ENCODE measurements at regions not wholly inside any gene's neighbourhood (a gene's known extent, or its start where the extent isn't known, plus 50 kb on each side); places are given as distances from the start of the nearest gene placed in this dataset.

GRCh38 chr4:156295676-156296195 is 342.1 kb upstream of the CTSO start:
- Histone ChIP-seq H3K79me2 (ENCODE audit: control insufficient read depth, insufficient read depth, low read length) (no peaks in the 10 kb centered on the region), H3K4me3 (replicated peaks in 1 of 3; ENCODE audit: insufficient read depth in 1 of 3, low read depth in 1 of 3, low read length in 3 of 3) (no peak overlapping the region), H3K4me2 (ENCODE audit: insufficient read depth, low read length) (no peak overlapping the region), H2AFZ (ENCODE audit: low read depth, low read length) (no peak overlapping the region), H3K9me1 (replicated peaks; ENCODE audit: control insufficient read depth, extremely low read depth, insufficient read depth, low read length) (no peaks in the 10 kb centered on the region), H3K36me3 (ENCODE audit: control insufficient read depth in 2 of 2, extremely low read depth in 1 of 2, insufficient read depth in 2 of 2, low read length in 2 of 2) (no peaks in the 10 kb centered on the region), H4K20me1 (replicated peaks; ENCODE audit: control insufficient read depth, extremely low read depth, insufficient read depth, low read length) (no peaks in the 10 kb centered on the region), H3K9me3 (replicated peaks; ENCODE audit: control insufficient read depth, insufficient read depth, low read length) (no peaks in the 10 kb centered on the region), H3K27me3 (ENCODE audit: control insufficient read depth in 2 of 2, insufficient read depth in 2 of 2, low read length in 2 of 2) (no peaks in the 10 kb centered on the region), H3K9ac (replicated peaks; ENCODE audit: extremely low read depth, insufficient read depth, low read length) (no peak overlapping the region), H3K27ac (ENCODE audit: insufficient read depth, low read depth, low read length) (no peak overlapping the region), H3K4me1 (ENCODE audit: control insufficient read depth, extremely low read depth, insufficient read depth, low read length) (peaks cover 7% of the 10 kb centered on the region)
- TF ChIP-seq POLR2A (IDR thresholded peaks at IDR 0.05; ENCODE audit: low read depth, low read length): no peak
- no peak for TF ChIP-seq MAX (IDR thresholded peaks at IDR 0.05; ENCODE audit: insufficient read depth, insufficient read length)
- TF ChIP-seq MYC (IDR thresholded peaks at IDR 0.05; ENCODE audit: low read depth, low read length): no peak
- TF ChIP-seq POLR2AphosphoS5 (IDR thresholded peaks at IDR 0.05; ENCODE audit: insufficient read depth, low read depth, low read length): no peak
- no peak for TF ChIP-seq GATA2 (IDR thresholded peaks at IDR 0.05; ENCODE audit: insufficient read depth, insufficient read length, low read depth, low read length)
- TF ChIP-seq EZH2 (IDR thresholded peaks at IDR 0.05; ENCODE audit: borderline replicate concordance, low read depth, low read length, severe bottlenecking): no peak
- no peak for TF ChIP-seq FOS (IDR thresholded peaks at IDR 0.05; ENCODE audit: borderline replicate concordance, insufficient read depth, low read length)
- TF ChIP-seq, protein P1, sequence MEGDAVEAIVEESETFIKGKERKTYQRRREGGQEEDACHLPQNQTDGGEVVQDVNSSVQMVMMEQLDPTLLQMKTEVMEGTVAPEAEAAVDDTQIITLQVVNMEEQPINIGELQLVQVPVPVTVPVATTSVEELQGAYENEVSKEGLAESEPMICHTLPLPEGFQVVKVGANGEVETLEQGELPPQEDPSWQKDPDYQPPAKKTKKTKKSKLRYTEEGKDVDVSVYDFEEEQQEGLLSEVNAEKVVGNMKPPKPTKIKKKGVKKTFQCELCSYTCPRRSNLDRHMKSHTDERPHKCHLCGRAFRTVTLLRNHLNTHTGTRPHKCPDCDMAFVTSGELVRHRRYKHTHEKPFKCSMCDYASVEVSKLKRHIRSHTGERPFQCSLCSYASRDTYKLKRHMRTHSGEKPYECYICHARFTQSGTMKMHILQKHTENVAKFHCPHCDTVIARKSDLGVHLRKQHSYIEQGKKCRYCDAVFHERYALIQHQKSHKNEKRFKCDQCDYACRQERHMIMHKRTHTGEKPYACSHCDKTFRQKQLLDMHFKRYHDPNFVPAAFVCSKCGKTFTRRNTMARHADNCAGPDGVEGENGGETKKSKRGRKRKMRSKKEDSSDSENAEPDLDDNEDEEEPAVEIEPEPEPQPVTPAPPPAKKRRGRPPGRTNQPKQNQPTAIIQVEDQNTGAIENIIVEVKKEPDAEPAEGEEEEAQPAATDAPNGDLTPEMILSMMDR (IDR thresholded peaks at IDR 0.05; ENCODE audit: extremely low read depth in 1 of 2, insufficient read depth in 1 of 2, low read depth in 1 of 2, low read length in 2 of 2): no peak
- no peak for TF ChIP-seq JUN (IDR thresholded peaks at IDR 0.05; ENCODE audit: borderline replicate concordance, insufficient read depth, insufficient read length, low read depth)
- no TSS peak for BruUV-seq (replicated peaks)
- dilution Hi-C loops (cut with MboI; ENCODE audit: extremely low pct_ligation_motif_present, low sequenced_read_pairs) (no loop called here), intact Hi-C loops (cut with micrococcal nuclease) (loop anchor here (10.0 kb wide), 1 partner anchor 749 kb away; no protein-coding TSS in a partner anchor)
- DNase-seq (ENCODE audit: low read depth, low spot score): no peak
- ChIA-PET CTCF (no interaction called here), POLR2A (no interaction called here)
- FAIRE-seq: no peak

Measured in endothelial cell of umbilical vein (primary cell).